HCT116 (cell line): ENCODE measurements at regions not wholly inside any gene's neighbourhood (a gene's known extent, or its start where the extent isn't known, plus 50 kb on each side); places are given as distances from the start of the nearest gene placed in this dataset.

Experiments used
- ATAC-seq: fragments of 200-7000 bp; cut with Tn5 transposase; 2 replicates; pipeline ENCODE4 v1.9.1; 2020; ENCODE audit warnings: mild to moderate bottlenecking, moderate library complexity
- BruUV-seq: library from RNA; stranded (reverse); fragments of 400-500 nt; replicated peaks from 2 replicates; lab custom pipeline; 2021; lab: Mats Ljungman, UMichigan
- CTCF ChIA-PET: fragments of 300-600 bp; sonication (Branson Sonifier 250); formaldehyde crosslinking; loops from one replicate; lab custom pipeline; 2021; ENCODE audit warnings: antibody characterized with exemption; lab: Charles Lee
- POLR2A ChIA-PET: fragments of 300-600, 350-600 bp; sonication (Branson Sonifier 250); formaldehyde crosslinking; loops from one replicate; lab custom pipeline; 2021; ENCODE audit warnings: antibody characterized with exemption; lab: Charles Lee
- RAD21 ChIA-PET, 2 experiments: fragments of 300-600 bp; sonication (Branson Sonifier 250); formaldehyde crosslinking; loops; one replicate each; lab custom pipeline; 2023; ENCODE audit warnings: low total read pairs in 2 of 2; ENCODE audit not compliant: uncharacterized antibody in 2 of 2, unreplicated experiment in 2 of 2, low non-redundant PET in 1 of 2; lab: Charles Lee
- DNase-seq: peaks from one replicate; pipeline ENCODE4 v3.0.0-alpha.2; 2010; ENCODE audit warnings: low read depth, low spot score
- H2AFZ ChIP-seq: fragments of 200-600 bp; shearing (Covaris generic), sonication (generic); 2 replicates; pipeline ENCODE4 v1.6.1; 2017; ENCODE audit warnings: low read depth, mixed run types, mixed read lengths, antibody characterized with exemption, low read length; ENCODE audit not compliant: poor library complexity, severe bottlenecking
- H3K27ac ChIP-seq: 2 replicates; pipeline ENCODE4 v1.5.1; 2012; ENCODE audit warnings: low read depth, low read length
- H3K27me3 ChIP-seq: fragments of 200-600 bp; sonication (generic); 2 replicates; pipeline ENCODE4 v1.6.1; 2016; ENCODE audit warnings: mixed run types, low read length, mixed read lengths; ENCODE audit not compliant: insufficient read depth
- H3K36me3 ChIP-seq, 2 experiments: fragments of 200-500 bp in 1 of 2; fragments of 200-600 bp in 1 of 2; sonication (Bioruptor generic) in 1 of 2; sonication (generic) in 1 of 2; 2 replicates each; pipeline versions ENCODE4 v1.5.1 to v1.6.1; 2014 to 2016; ENCODE audit warnings: low read length in 2 of 2, inconsistent platforms in 1 of 2, mixed read lengths in 1 of 2, mixed run types in 1 of 2; ENCODE audit not compliant: insufficient read depth in 2 of 2, control insufficient read depth in 1 of 2
- H3K4me1 ChIP-seq, 2 experiments: fragments of 200-600 bp in 1 of 2; sonication (generic) in 1 of 2; 2 replicates each; pipeline versions ENCODE4 v1.5.1 to v1.6.1; 2012 to 2017; ENCODE audit warnings: low read length in 2 of 2, inconsistent platforms in 1 of 2, mild to moderate bottlenecking in 1 of 2, mixed read lengths in 1 of 2, mixed run types in 1 of 2, moderate library complexity in 1 of 2; ENCODE audit not compliant: insufficient read depth in 2 of 2, control insufficient read depth in 1 of 2
- H3K4me2 ChIP-seq: fragments of 200-600 bp; sonication (generic); 2 replicates; pipeline ENCODE4 v1.6.1; 2017; ENCODE audit warnings: mixed run types, low read length, mixed read lengths
- H3K4me3 ChIP-seq, 2 experiments: fragments of 200-600 bp in 1 of 2; sonication (generic) in 1 of 2; replicated peaks in 1 of 2; 2 replicates each; pipeline ENCODE4 v1.5.1; 2011 to 2016; ENCODE audit warnings: low read length in 2 of 2, control low read depth in 1 of 2, low read depth in 1 of 2, mild to moderate bottlenecking in 1 of 2, mixed read lengths in 1 of 2, mixed run types in 1 of 2
- H3K79me2 ChIP-seq: fragments of 200-600 bp; sonication (generic); 2 replicates; pipeline ENCODE4 v1.6.1; 2017; ENCODE audit warnings: mild to moderate bottlenecking, mixed run types, low read length, moderate library complexity, mixed read lengths; ENCODE audit not compliant: insufficient read depth
- H3K9ac ChIP-seq: fragments of 200-600 bp; sonication (generic); 2 replicates; pipeline ENCODE4 v1.6.1; 2016; ENCODE audit warnings: low read length, mixed read lengths
- H3K9me2 ChIP-seq: fragments of 200-600 bp; sonication (generic), shearing (Covaris generic); 2 replicates; pipeline ENCODE4 v1.6.1; 2017; ENCODE audit warnings: mixed run types, mild to moderate bottlenecking, moderate library complexity; ENCODE audit not compliant: insufficient read depth
- H3K9me3 ChIP-seq, 2 experiments: fragments of 200-500 bp in 1 of 2; fragments of 200-600 bp in 1 of 2; sonication (Bioruptor generic) in 1 of 2; sonication (generic) in 1 of 2; 2 replicates each; pipeline ENCODE4 v1.6.1; 2014 to 2017; ENCODE audit warnings: low read length in 2 of 2, mixed read lengths in 2 of 2, inconsistent platforms in 1 of 2, low read depth in 1 of 2, mild to moderate bottlenecking in 1 of 2, mixed run types in 1 of 2, moderate library complexity in 1 of 2; ENCODE audit not compliant: control insufficient read depth in 1 of 2, insufficient read depth in 1 of 2
- H4K20me1 ChIP-seq: fragments of 200-600 bp; sonication (generic), shearing (Covaris generic); 2 replicates; pipeline ENCODE4 v1.6.1; 2017; ENCODE audit warnings: mixed run types, mild to moderate bottlenecking, moderate library complexity; ENCODE audit not compliant: insufficient read depth
- CBX3 ChIP-seq: IDR thresholded peaks from 2 replicates; pipeline ENCODE4 v1.6.1; 2012; ENCODE audit warnings: low read depth
- CEBPB ChIP-seq: IDR thresholded peaks from 2 replicates; pipeline ENCODE4 v1.6.1; 2012; ENCODE audit warnings: low read depth
- ELF1 ChIP-seq: IDR thresholded peaks from 2 replicates; pipeline ENCODE4 v1.6.1; 2012; ENCODE audit warnings: low read depth, borderline replicate concordance
- EZH2 ChIP-seq: fragments of 200-600 bp; sonication (generic); IDR thresholded peaks from 2 replicates; pipeline ENCODE4 v1.6.1; 2017; ENCODE audit warnings: antibody characterized with exemption, mixed run types
- EZH2phosphoT487 ChIP-seq: fragments of 200-600 bp; IDR thresholded peaks from 2 replicates; pipeline ENCODE4 v1.6.1; 2018; ENCODE audit warnings: antibody characterized with exemption, borderline replicate concordance
- POLR2AphosphoS5 ChIP-seq: IDR thresholded peaks from 2 replicates; pipeline ENCODE4 v1.6.1; 2011; ENCODE audit warnings: mild to moderate bottlenecking, low read depth, low read length, moderate library complexity
- RAD21 ChIP-seq: IDR thresholded peaks from 2 replicates; pipeline ENCODE4 v1.6.1; 2012; ENCODE audit warnings: low read depth, mild to moderate bottlenecking
- SIN3A ChIP-seq: IDR thresholded peaks from 2 replicates; pipeline ENCODE4 v1.6.1; 2012; ENCODE audit warnings: low read depth
- SRF ChIP-seq: IDR thresholded peaks from 2 replicates; pipeline ENCODE4 v1.6.1; 2012; ENCODE audit warnings: low read depth
- TCF7L2 ChIP-seq: IDR thresholded peaks from 2 replicates; pipeline ENCODE4 v1.7.0; 2011; ENCODE audit warnings: borderline replicate concordance, inconsistent platforms; ENCODE audit not compliant: insufficient read depth, insufficient read length; ENCODE audit errors: extremely low read depth
- intact Hi-C: fragments of 100-400 bp; cut with micrococcal nuclease; formaldehyde crosslinking; loops from 2 replicates; pipeline ENCODE4 v1.10.0; 2022
- TF ChIP-seq, protein P1 (sequence below): IDR thresholded peaks from 2 replicates; pipeline ENCODE4 v1.6.1; 2011; ENCODE audit warnings: mild to moderate bottlenecking, low read length, moderate library complexity; ENCODE audit not compliant: insufficient replicate concordance; ENCODE audit errors: extremely low read depth
- TF ChIP-seq, protein P2 (sequence below), 3 experiments: fragments of 200-600 bp in 1 of 3; sonication (generic) in 1 of 3; IDR thresholded peaks in 2 of 3; conservative IDR thresholded peaks in 1 of 3; 2 replicates each; pipeline ENCODE4 v1.5.1; 2012 to 2017; ENCODE audit warnings: low read depth in 2 of 3, low read length in 2 of 3, antibody characterized with exemption in 1 of 3, borderline replicate concordance in 1 of 3, control low read depth in 1 of 3, mild to moderate bottlenecking in 1 of 3, mixed read lengths in 1 of 3, mixed run types in 1 of 3, moderate library complexity in 1 of 3; ENCODE audit not compliant: insufficient read depth in 1 of 3
- TF ChIP-seq, protein P3 (sequence below): IDR thresholded peaks from 2 replicates; pipeline ENCODE4 v1.6.1; 2012
- TF ChIP-seq, protein P4 (sequence below): IDR thresholded peaks from 2 replicates; pipeline ENCODE4 v1.6.1; 2012

DNA sequence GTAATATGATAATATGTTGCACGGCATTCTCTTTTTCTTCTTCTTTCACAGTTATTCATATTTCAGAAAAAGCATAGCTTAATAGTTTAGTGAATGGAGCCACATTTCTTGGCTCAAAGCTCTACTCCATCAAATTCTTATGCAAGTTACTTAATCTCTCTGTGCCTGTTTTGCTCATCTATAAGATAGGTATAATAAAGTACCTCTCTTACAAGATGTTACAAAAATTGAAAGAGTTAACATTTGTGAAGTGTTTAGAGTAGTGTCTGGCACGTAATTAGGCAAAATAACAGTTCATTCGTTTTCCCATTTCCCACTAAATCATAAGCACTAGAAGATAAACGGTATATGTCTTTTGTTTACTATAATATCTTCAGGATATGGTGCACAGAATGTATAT, 1304.4 kb upstream of the EYS start:
- H3K36me3 ChIP-seq, result no peaks in the 10 kb centered on the region

More for the DNA sequence above, 1304.4 kb upstream of the EYS start:
- RAD21 ChIA-PET, result no interaction called here
- Histone ChIP-seq H3K9ac (no peak overlapping the region), H4K20me1 (no peaks in the 10 kb centered on the region), H3K4me2 (no peak overlapping the region), H3K27me3 (no peaks in the 10 kb centered on the region), H3K9me2 (no peaks in the 10 kb centered on the region), H3K4me3 (no peak overlapping the region), H3K9me3 (peaks cover 4 to 20% of the 10 kb centered on the region in 2 experiments; a peak in 3 of 4 replicates), H2AFZ (no peak overlapping the region), H3K4me1 (no peaks in the 10 kb centered on the region), H3K27ac (no peak overlapping the region), H3K79me2 (no peaks in the 10 kb centered on the region)
- POLR2A ChIA-PET, result no interaction called here
- intact Hi-C loops, result no loop called here
- CTCF ChIA-PET, result no interaction called here
- no peak for ATAC-seq
- TF ChIP-seq CBX3, result no peak
- TF ChIP-seq, protein P1, sequence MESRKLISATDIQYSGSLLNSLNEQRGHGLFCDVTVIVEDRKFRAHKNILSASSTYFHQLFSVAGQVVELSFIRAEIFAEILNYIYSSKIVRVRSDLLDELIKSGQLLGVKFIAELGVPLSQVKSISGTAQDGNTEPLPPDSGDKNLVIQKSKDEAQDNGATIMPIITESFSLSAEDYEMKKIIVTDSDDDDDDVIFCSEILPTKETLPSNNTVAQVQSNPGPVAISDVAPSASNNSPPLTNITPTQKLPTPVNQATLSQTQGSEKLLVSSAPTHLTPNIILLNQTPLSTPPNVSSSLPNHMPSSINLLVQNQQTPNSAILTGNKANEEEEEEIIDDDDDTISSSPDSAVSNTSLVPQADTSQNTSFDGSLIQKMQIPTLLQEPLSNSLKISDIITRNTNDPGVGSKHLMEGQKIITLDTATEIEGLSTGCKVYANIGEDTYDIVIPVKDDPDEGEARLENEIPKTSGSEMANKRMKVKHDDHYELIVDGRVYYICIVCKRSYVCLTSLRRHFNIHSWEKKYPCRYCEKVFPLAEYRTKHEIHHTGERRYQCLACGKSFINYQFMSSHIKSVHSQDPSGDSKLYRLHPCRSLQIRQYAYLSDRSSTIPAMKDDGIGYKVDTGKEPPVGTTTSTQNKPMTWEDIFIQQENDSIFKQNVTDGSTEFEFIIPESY, result no peak
- TF ChIP-seq, protein P2, sequence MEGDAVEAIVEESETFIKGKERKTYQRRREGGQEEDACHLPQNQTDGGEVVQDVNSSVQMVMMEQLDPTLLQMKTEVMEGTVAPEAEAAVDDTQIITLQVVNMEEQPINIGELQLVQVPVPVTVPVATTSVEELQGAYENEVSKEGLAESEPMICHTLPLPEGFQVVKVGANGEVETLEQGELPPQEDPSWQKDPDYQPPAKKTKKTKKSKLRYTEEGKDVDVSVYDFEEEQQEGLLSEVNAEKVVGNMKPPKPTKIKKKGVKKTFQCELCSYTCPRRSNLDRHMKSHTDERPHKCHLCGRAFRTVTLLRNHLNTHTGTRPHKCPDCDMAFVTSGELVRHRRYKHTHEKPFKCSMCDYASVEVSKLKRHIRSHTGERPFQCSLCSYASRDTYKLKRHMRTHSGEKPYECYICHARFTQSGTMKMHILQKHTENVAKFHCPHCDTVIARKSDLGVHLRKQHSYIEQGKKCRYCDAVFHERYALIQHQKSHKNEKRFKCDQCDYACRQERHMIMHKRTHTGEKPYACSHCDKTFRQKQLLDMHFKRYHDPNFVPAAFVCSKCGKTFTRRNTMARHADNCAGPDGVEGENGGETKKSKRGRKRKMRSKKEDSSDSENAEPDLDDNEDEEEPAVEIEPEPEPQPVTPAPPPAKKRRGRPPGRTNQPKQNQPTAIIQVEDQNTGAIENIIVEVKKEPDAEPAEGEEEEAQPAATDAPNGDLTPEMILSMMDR (IDR thresholded peaks at IDR 0.05 in 2 of 3, conservative IDR thresholded peaks at IDR 0.05 in 1 of 3; ENCODE audit: borderline replicate concordance in 1 of 3, insufficient read depth in 1 of 3, low read depth in 2 of 3, low read length in 2 of 3), result no peak
- no peak for TF ChIP-seq POLR2AphosphoS5
- TF ChIP-seq SIN3A, result no peak
- TF ChIP-seq TCF7L2, result no peak
- no peak for TF ChIP-seq SRF
- TF ChIP-seq, protein P3, sequence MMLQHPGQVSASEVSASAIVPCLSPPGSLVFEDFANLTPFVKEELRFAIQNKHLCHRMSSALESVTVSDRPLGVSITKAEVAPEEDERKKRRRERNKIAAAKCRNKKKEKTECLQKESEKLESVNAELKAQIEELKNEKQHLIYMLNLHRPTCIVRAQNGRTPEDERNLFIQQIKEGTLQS, result no peak
- TF ChIP-seq CEBPB, result no peak
- no peak for TF ChIP-seq EZH2
- TF ChIP-seq ELF1, result no peak
- TF ChIP-seq, protein P4, sequence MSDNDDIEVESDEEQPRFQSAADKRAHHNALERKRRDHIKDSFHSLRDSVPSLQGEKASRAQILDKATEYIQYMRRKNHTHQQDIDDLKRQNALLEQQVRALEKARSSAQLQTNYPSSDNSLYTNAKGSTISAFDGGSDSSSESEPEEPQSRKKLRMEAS, result no peak
- TF ChIP-seq EZH2phosphoT487, result no peak
- no peak for TF ChIP-seq RAD21
- DNase-seq, result no peak
- no TSS peak for BruUV-seq
